ENCODE measurements at regions not wholly inside any gene's neighbourhood (a gene's known extent, or its start where the extent isn't known, plus 50 kb on each side); places are given as distances from the start of the nearest gene placed in this dataset.
"Not testable (repeated sequence)": the region's sequence is repeated elsewhere in the genome, so short reads cannot be mapped to it uniquely, and the experiment has no call there.

- no peak for DNase-seq (ENCODE audit: low read depth in 2 of 2)
Measured at GRCh38 chr6:25122622-25123237, 156.4 kb upstream of the CARMIL1 start.

- DNase-seq (ENCODE audit: low read depth in 2 of 2), result no peak
Measured at GRCh38 chr6:25124216-25124715, 154.9 kb upstream of the CARMIL1 start.

- DNase-seq (ENCODE audit: low read depth in 2 of 2), result no peak
Measured at GRCh38 chr6:25125736-25126135, 153.4 kb upstream of the CARMIL1 start.

- DNase-seq (ENCODE audit: low read depth in 2 of 2), result no peak
Measured at GRCh38 chr6:25127076-25127837, 151.9 kb upstream of the CARMIL1 start.

- DNase-seq (ENCODE audit: low read depth in 2 of 2), result no peak
Measured at GRCh38 chr6:25130518-25130917, 148.7 kb upstream of the CARMIL1 start.

GRCh38 chr6:25132934-25133333, 146.2 kb upstream of the CARMIL1 start:
- DNase-seq (ENCODE audit: low read depth in 2 of 2), result no peak

GRCh38 chr6:25133568-25133967, 145.6 kb upstream of the CARMIL1 start:
- DNase-seq (ENCODE audit: low read depth in 2 of 2), result no peak

GRCh38 chr6:25136854-25137253, 142.3 kb upstream of the CARMIL1 start:
- no peak for DNase-seq (ENCODE audit: low read depth in 2 of 2)

GRCh38 chr6:25137480-25137879, 141.7 kb upstream of the CARMIL1 start:
- no peak for DNase-seq (ENCODE audit: low read depth in 2 of 2)

- peak in 1 of 2 donors; percentile 49 for DNase-seq (ENCODE audit: low read depth in 2 of 2)
Measured at GRCh38 chr6:25137916-25138232, 141.3 kb upstream of the CARMIL1 start.

- DNase-seq (ENCODE audit: low read depth in 2 of 2), result peak; percentile 30 to 32
Measured at GRCh38 chr6:25138233-25138933, 140.8 kb upstream of the CARMIL1 start.

GRCh38 chr6:25138934-25139415, 140.2 kb upstream of the CARMIL1 start:
- DNase-seq (ENCODE audit: low read depth in 2 of 2), result no peak

GRCh38 chr6:25139608-25140007, 139.6 kb upstream of the CARMIL1 start:
- not testable (repeated sequence) for DNase-seq (ENCODE audit: low read depth in 2 of 2)

GRCh38 chr6:25142506-25142905, 136.7 kb upstream of the CARMIL1 start:
- no peak for DNase-seq (ENCODE audit: low read depth in 2 of 2)

- no peak for DNase-seq (ENCODE audit: low read depth in 2 of 2)
Measured at GRCh38 chr6:25144919-25145318, 134.3 kb upstream of the CARMIL1 start.

GRCh38 chr6:25147223-25147622, 132.0 kb upstream of the CARMIL1 start:
- DNase-seq (ENCODE audit: low read depth in 2 of 2), result no peak

GRCh38 chr6:25150031-25150430, 129.1 kb upstream of the CARMIL1 start:
- no peak for DNase-seq (ENCODE audit: low read depth in 2 of 2)

GRCh38 chr6:25150863-25151262, 128.3 kb upstream of the CARMIL1 start:
- no peak for DNase-seq (ENCODE audit: low read depth in 2 of 2)

GRCh38 chr6:25153079-25153478, 126.1 kb upstream of the CARMIL1 start:
- DNase-seq (ENCODE audit: low read depth in 2 of 2), result no peak

GRCh38 chr6:25154034-25154596, 125.1 kb upstream of the CARMIL1 start:
- DNase-seq (ENCODE audit: low read depth in 2 of 2), result no peak

GRCh38 chr6:25155211-25155610, 124.0 kb upstream of the CARMIL1 start:
- no peak for DNase-seq (ENCODE audit: low read depth in 2 of 2)

GRCh38 chr6:25156123-25156522, 123.1 kb upstream of the CARMIL1 start:
- DNase-seq (ENCODE audit: low read depth in 2 of 2), result no peak

Measured in stimulated activated CD4-positive, alpha-beta T cell treated with anti-CD3 and anti-CD28 coated beads, Interleukin-1b, Interleukin-23, amount 100 ng/mL, for 4 hours (primary cell).